ENCODE measurements at regions not wholly inside any gene's neighbourhood (a gene's known extent, or its start where the extent isn't known, plus 50 kb on each side); places are given as distances from the start of the nearest gene placed in this dataset.
"Not testable (repeated sequence)": the region's sequence is repeated elsewhere in the genome, so short reads cannot be mapped to it uniquely, and the experiment has no call there.

DNA sequence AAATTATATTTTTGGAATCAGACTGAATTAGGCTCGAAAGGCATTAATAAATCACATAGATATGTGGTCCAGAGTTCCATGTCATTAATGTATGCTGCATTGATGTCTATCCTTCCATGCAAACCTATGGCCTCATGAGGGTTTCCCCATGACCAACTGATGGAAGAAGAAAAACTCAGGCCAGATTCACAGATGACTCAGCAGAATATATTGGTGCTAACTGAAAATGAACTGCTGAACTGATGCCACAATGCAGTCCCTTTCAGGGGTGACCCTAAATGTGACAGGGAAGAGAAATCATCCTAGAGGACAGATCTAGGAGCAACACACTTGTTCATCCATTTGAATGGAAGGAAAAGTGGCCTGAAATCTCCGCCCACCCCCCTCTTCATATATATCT is 110.5 kb upstream of the KCND3 start:
- no peak for DNase-seq (ENCODE audit: low spot score)

- DNase-seq (ENCODE audit: low spot score) = no peak
Observed at GRCh38 chr1:112105557-112105956, 116.1 kb upstream of the KCND3 start.

DNA sequence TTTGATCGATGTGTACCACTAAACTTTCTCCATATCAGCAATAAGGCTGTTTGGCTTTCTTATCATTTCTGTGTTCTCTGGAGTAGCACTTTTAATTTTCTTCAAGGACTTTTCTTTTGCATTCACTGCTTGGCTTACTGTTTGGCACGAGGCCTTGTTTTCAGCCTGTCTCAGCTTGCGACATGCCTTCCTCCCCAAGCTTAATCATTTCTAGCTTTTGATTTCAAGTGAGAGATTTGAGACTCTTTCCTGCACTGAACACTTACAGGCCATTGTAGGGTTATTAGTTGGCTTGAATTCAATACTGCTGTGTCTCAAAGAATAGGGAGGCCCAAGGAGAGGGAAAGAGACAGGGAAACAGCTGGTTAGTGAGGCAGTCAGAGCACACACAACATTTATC is 120.6 kb upstream of the KCND3 start:
- no peak for DNase-seq (ENCODE audit: low spot score)

DNA sequence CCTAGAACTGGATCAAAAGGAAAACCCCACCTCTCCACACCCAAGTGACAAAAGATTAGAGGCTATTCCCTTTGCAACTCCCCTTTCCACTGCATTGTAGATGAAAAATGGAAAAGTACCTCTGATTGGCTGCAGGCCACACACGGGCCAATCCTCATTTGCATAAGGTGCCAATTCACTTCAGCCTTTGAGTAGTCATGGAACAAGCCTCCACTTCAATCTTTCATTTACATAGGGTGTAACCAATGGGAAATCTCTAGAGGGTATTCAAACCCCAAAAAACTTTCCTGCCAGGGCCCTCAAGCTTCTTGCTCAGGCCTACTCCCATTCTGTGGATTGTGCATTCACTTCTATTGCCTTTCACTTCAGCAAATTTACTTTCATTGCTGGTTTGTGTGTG is 122.3 kb upstream of the KCND3 start:
- no peak for DNase-seq (ENCODE audit: low spot score)

DNA sequence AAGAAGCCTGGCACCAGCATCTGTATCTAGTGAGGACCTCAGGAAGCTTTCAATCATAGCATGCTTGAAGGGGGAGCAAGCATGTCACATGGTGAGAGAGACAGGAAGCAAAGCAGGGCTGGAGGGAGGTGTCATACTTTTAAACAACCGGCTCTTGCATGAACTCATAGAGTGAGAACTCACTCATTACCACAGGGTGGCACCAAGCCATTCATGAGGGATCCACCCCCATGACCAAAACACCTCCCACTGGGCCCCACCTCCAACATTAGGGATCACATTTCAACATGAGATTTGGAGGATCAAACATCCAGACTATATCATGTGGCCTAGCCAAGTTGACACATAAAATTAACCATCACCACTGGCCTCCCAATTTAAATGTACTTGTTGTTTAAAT is 125.1 kb upstream of the KCND3 start:
- DNase-seq (ENCODE audit: low spot score) = no peak

- DNase-seq (ENCODE audit: low spot score) = no peak
Observed at GRCh38 chr1:112126598-112126997, 137.1 kb upstream of the KCND3 start.

DNA sequence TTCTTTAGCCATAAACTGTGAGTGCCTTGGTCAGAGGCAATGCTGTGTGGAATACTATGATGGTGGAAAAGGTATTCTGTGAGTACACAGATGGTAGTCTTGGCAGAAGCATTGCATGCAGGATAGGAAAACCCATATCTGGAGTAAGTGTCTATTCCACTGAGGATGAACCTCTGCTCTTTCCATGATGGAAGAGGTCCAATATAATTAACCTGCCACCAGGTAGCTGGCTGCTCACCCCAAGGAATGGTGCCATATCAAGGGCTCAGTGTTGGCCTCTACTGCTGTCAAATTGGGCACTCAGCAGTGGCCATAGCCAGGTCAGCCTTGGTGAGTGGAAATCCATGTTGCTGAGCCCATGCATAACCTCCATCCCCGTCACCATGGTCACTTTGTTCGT is 138.1 kb upstream of the KCND3 start:
- DNase-seq (ENCODE audit: low spot score) = not testable (repeated sequence)

- no peak for DNase-seq (ENCODE audit: low spot score)
Observed at GRCh38 chr1:112133487-112133886, 144.0 kb upstream of the KCND3 start.

- DNase-seq (ENCODE audit: low spot score) = no peak
Observed at GRCh38 chr1:112140743-112141142, 151.3 kb upstream of the KCND3 start.

- no peak for DNase-seq (ENCODE audit: low spot score)
Observed at GRCh38 chr1:112141301-112141700, 151.8 kb upstream of the KCND3 start.

- no peak for DNase-seq (ENCODE audit: low spot score)
Observed at GRCh38 chr1:112141923-112142322, 152.5 kb upstream of the KCND3 start.

DNA sequence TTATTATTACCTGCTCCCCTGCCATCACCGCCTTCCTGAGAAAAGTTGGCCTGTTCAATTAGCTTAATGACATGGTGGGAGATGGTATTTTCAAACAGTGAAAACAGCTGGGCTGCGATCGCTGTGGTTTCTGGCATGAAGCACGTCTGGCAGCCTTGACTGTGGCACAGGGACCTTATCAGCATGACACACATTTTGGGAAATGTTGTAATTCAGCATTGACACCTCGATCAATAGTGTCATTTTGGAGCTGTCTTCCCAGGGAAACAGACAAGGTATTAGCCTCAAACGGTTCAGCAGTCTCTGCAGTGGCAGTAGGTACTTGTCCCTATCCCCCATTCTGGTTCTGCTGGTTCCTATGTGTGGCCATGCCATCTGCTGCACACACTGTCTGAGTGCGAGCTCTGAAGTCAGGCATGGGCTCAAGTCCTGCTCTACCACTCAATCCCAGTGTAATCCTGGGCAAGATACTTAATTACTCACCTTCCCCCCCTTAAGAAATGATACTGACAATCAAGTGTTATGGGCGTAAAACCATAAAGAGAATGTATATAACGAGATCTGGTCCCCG is 154.5 kb upstream of the KCND3 start:
- no peak for DNase-seq (ENCODE audit: low spot score)

- no peak for DNase-seq (ENCODE audit: low spot score)
Observed at GRCh38 chr1:112144733-112145426, 155.4 kb upstream of the KCND3 start.

- no peak for DNase-seq (ENCODE audit: low spot score)
Observed at GRCh38 chr1:112146201-112146715, 156.8 kb upstream of the KCND3 start.

GRCh38 chr1:112160214-112160613 is 170.7 kb upstream of the KCND3 start:
- DNase-seq (ENCODE audit: low spot score) = not testable (repeated sequence)

GRCh38 chr1:112165375-112165774 is 175.9 kb upstream of the KCND3 start:
- no peak for DNase-seq (ENCODE audit: low spot score)

DNA sequence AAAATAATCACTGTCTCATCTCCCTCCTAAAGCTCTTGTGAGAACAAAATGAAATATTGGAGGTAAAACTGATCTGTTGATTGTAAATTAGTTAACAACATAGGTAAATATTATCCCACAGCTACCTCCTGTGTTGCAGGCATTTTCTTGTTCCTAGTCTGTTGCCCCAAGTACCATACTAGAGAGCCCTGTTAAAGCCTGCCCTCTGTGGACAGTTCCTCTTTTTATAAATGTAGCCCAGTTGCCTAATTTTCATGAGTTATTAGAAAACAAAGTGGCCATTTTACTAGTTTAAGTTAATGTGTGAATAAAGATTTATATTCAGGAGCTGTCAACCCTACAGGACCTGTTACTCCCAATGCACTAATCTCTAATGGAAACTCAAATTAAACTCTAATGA is 180.0 kb upstream of the KCND3 start:
- DNase-seq (ENCODE audit: low spot score) = no peak

GRCh38 chr1:112172294-112172882 is 182.9 kb upstream of the KCND3 start:
- DNase-seq (ENCODE audit: low spot score) = no peak

- DNase-seq (ENCODE audit: low spot score) = no peak
Observed at GRCh38 chr1:112177314-112177713, 187.8 kb upstream of the KCND3 start.

GRCh38 chr1:112188611-112189010 is 199.1 kb upstream of the KCND3 start:
- DNase-seq (ENCODE audit: low spot score) = no peak

DNA sequence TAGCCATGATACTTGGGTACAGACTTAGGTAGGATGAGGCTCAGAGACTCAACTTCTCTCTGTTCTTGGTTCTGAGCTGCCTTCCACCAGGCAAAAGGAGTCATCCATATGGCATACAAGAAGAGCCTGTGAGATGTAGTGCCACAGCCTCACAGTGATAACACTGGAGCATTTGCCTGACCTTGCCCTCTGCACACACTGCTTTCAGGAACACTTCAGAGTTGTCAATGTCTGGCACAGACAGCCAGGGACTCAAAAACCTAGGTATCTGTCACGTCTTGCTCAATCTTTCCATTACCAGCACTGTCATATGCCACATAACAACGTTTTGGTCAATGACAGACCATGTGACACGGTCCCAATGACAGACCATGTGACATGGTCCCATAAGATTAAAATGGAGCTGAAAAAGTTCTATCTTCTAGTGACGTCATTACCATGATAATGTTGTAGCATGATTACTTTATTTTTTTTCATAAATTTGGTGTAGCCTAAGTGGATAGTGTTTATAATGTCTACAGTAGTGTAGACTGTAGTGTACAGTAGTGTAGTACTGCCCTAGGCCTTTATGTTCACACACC is 199.9 kb upstream of the CTTNBP2NL start:
- DNase-seq (ENCODE audit: low spot score) = no peak

DNA sequence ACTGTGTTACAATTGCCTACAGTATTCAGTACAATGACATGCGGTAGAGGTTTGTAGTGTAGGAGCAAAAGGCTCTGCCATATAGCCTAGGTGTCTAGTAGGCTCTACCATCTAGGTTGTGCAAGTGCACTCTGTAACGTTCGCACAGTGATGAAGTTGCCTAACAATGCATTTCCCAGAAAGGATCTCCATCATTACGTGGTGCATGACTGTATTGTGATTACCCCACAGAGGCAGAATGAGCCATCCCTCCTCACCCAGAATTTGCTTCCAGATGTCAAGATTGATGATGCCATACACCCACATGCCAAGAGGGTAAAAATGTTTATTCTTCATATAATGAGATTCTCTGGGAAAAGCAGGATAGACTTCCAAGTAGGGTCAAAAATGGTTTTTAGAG is 199.3 kb upstream of the CTTNBP2NL start:
- no peak for DNase-seq (ENCODE audit: low spot score)

GRCh38 chr1:112209493-112209892 is 186.5 kb upstream of the CTTNBP2NL start:
- DNase-seq (ENCODE audit: low spot score) = no peak

Data from putamen (tissue), 1 donor.